ENCODE measurements at regions not wholly inside any gene's neighbourhood (a gene's known extent, or its start where the extent isn't known, plus 50 kb on each side); places are given as distances from the start of the nearest gene placed in this dataset.

DNA sequence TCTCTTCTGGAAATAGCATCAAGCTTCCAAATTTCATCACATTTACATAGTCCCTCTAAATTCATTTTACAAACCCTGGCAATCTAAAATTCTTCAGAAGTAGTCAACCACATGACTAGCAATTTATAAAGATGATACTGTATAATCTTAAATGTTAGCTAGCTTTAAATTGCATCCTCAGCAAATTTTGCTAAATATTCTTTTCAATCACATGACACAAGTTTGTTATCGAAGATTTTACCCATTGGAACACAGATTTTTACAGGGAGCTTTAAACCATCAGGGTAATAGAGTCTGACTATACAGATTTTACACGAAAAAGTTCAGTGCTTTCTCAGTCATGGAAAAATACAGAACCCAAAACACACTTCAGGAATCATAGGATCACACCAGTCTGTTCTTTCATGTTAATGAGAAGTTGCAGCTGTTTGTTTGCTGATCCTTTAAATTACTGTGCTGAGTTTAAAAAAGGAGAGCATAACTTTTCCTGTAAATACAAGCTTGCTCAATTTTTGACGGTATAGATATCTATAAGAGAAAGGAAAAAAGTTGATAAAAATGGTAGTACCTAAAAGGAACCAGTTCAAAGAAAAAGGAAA is 445.8 kb upstream of the ADGRB3 start (continued):
- TF ChIP-seq, protein P1, sequence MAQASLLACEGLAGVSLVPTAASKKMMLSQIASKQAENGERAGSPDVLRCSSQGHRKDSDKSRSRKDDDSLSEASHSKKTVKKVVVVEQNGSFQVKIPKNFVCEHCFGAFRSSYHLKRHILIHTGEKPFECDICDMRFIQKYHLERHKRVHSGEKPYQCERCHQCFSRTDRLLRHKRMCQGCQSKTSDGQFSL (CRISPR knock-in tag; IDR thresholded peaks at IDR 0.05) = no peak
- TF ChIP-seq, protein P1 (tag; IDR thresholded peaks at IDR 0.05) = no peak
- TF ChIP-seq, protein P2, sequence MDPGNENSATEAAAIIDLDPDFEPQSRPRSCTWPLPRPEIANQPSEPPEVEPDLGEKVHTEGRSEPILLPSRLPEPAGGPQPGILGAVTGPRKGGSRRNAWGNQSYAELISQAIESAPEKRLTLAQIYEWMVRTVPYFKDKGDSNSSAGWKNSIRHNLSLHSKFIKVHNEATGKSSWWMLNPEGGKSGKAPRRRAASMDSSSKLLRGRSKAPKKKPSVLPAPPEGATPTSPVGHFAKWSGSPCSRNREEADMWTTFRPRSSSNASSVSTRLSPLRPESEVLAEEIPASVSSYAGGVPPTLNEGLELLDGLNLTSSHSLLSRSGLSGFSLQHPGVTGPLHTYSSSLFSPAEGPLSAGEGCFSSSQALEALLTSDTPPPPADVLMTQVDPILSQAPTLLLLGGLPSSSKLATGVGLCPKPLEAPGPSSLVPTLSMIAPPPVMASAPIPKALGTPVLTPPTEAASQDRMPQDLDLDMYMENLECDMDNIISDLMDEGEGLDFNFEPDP (CRISPR knock-in tag; IDR thresholded peaks at IDR 0.05) = no peak
- no peak for TF ChIP-seq NR2C1 (IDR thresholded peaks at IDR 0.05)
- TF ChIP-seq NR2C1 (tag; IDR thresholded peaks at IDR 0.05) = no peak
- TF ChIP-seq, protein P3, sequence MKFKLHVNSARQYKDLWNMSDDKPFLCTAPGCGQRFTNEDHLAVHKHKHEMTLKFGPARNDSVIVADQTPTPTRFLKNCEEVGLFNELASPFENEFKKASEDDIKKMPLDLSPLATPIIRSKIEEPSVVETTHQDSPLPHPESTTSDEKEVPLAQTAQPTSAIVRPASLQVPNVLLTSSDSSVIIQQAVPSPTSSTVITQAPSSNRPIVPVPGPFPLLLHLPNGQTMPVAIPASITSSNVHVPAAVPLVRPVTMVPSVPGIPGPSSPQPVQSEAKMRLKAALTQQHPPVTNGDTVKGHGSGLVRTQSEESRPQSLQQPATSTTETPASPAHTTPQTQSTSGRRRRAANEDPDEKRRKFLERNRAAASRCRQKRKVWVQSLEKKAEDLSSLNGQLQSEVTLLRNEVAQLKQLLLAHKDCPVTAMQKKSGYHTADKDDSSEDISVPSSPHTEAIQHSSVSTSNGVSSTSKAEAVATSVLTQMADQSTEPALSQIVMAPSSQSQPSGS (CRISPR knock-in tag; IDR thresholded peaks at IDR 0.05) = no peak
- no peak for TF ChIP-seq TBL1XR1 (IDR thresholded peaks at IDR 0.05; ENCODE audit: low read length in 2 of 2)
- TF ChIP-seq SMAD4 (CRISPR knock-in tag; conservative IDR thresholded peaks at IDR 0.05) = no peak
- TF ChIP-seq SLC30A9 (CRISPR knock-in tag; IDR thresholded peaks at IDR 0.05) = no peak
- TF ChIP-seq ZNF589 (CRISPR knock-in tag; IDR thresholded peaks at IDR 0.05; ENCODE audit: low read depth) = no peak
- no peak for TF ChIP-seq OTX1 (CRISPR knock-in tag; IDR thresholded peaks at IDR 0.05)
- TF ChIP-seq, protein P4, sequence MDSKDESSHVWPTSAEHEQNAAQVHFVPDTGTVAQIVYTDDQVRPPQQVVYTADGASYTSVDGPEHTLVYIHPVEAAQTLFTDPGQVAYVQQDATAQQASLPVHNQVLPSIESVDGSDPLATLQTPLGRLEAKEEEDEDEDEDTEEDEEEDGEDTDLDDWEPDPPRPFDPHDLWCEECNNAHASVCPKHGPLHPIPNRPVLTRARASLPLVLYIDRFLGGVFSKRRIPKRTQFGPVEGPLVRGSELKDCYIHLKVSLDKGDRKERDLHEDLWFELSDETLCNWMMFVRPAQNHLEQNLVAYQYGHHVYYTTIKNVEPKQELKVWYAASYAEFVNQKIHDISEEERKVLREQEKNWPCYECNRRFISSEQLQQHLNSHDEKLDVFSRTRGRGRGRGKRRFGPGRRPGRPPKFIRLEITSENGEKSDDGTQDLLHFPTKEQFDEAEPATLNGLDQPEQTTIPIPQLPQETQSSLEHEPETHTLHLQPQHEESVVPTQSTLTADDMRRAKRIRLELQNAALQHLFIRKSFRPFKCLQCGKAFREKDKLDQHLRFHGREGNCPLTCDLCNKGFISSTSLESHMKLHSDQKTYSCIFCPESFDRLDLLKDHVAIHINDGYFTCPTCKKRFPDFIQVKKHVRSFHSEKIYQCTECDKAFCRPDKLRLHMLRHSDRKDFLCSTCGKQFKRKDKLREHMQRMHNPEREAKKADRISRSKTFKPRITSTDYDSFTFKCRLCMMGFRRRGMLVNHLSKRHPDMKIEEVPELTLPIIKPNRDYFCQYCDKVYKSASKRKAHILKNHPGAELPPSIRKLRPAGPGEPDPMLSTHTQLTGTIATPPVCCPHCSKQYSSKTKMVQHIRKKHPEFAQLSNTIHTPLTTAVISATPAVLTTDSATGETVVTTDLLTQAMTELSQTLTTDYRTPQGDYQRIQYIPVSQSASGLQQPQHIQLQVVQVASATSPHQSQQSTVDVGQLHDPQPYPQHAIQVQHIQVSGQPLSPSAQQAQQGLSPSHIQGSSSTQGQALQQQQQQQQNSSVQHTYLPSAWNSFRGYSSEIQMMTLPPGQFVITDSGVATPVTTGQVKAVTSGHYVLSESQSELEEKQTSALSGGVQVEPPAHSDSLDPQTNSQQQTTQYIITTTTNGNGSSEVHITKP (IDR thresholded peaks at IDR 0.05; ENCODE audit: partially characterized antibody) = no peak
- TF ChIP-seq ZNF311 (CRISPR knock-in tag; IDR thresholded peaks at IDR 0.05) = no peak
- peak; percentile 97 for TF ChIP-seq ZNF316 (IDR thresholded peaks at IDR 0.05)

All from K562 (cell line).